SK-N-MC (cell line): ENCODE measurements at regions not wholly inside any gene's neighbourhood (a gene's known extent, or its start where the extent isn't known, plus 50 kb on each side); places are given as distances from the start of the nearest gene placed in this dataset.

Source experiments
- DNase-seq: peaks from one replicate; pipeline ENCODE4 v3.0.0-alpha.2; 2011; ENCODE audit warnings: low read depth, low spot score
- H3K27ac ChIP-seq: fragments of 200-600 bp; sonication (generic); 2 replicates; pipeline ENCODE4 v1.5.1; 2016; ENCODE audit warnings: mixed run types
- H3K36me3 ChIP-seq: fragments of 200-600 bp; sonication (generic); 2 replicates; pipeline ENCODE4 v1.6.1; 2017; ENCODE audit warnings: antibody characterized with exemption, low read length, mixed read lengths; ENCODE audit not compliant: insufficient read depth
- H3K4me3 ChIP-seq: fragments of 200-600 bp; sonication (generic); 2 replicates; pipeline ENCODE4 v1.5.1; 2016
- H3K9ac ChIP-seq: fragments of 200-600 bp; sonication (generic); 2 replicates; pipeline ENCODE4 v1.8.0; 2017; ENCODE audit warnings: mixed run types, mixed read lengths; ENCODE audit not compliant: insufficient read length
- H3K9me3 ChIP-seq: fragments of 200-600 bp; sonication (generic); 2 replicates; pipeline ENCODE4 v1.6.1; 2017; ENCODE audit warnings: low read depth, mild to moderate bottlenecking, antibody characterized with exemption, low read length, moderate library complexity, mixed read lengths
- EZH2 ChIP-seq: fragments of 200-600 bp; sonication (generic); IDR thresholded peaks from one replicate; pipeline ENCODE4 v1.6.1; 2017; ENCODE audit warnings: antibody characterized with exemption
- FOXP2 ChIP-seq: optimal IDR thresholded peaks from 2 replicates; pipeline ENCODE3; 2011; ENCODE audit warnings: mild to moderate bottlenecking, moderate library complexity; ENCODE audit not compliant: insufficient read depth; ENCODE audit errors: extremely low read length, control extremely low read depth
- POLR2AphosphoS5 ChIP-seq: IDR thresholded peaks from 2 replicates; pipeline ENCODE4 v1.6.1; 2012; ENCODE audit warnings: mild to moderate bottlenecking, low read depth, low read length, borderline replicate concordance

- Histone ChIP-seq H3K9me3 (no peaks in the 10 kb centered on the region), H3K36me3 (no peaks in the 10 kb centered on the region), H3K4me3 (no peak overlapping the region), H3K27ac (no peak overlapping the region), H3K9ac (no peak overlapping the region)
- no peak for DNase-seq
- TF ChIP-seq EZH2 (no peak), POLR2AphosphoS5 (no peak), FOXP2 (no peak)
Measured at GRCh38 chr3:31013843-31014242, 119.4 kb upstream of the GADL1 start.

DNA sequence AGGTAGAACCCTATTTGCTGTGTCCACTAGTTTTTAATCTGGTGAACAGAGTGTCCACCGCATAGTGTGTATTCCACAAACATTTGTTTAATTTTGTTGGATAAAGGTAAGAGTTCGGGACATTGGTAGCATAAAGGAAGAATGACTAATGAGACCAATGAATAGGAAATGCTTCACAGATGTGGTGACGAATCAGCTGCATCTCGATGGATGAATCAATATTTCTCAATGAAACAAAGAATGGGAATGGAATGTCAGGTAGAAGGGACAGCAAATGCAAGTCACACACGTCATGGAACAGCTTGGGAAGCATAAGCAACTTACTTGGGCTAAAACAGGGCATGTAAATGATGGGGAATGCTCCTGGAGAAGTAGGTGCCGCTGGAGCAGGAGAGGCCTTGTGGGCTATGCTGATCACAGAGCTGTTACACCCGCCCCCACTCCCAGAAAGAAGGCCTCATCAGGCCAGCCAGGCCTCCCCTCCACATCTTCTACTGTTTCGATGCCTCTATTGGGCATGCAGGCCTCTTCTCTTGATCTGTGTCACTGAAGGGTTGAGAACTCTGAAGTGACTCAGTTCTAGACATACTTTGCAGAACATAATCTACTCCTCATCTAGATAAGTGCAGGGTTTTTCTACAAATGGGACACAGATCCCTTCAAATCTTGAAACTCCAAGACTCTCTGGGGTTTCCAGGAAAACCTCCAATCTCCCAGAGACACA lies 120.0 kb upstream of the GADL1 start:
- no peaks in the 10 kb centered on the region for H3K9me3 ChIP-seq
- DNase-seq: no peak
- H3K4me3 ChIP-seq: no peak overlapping the region
- no peak overlapping the region for H3K27ac ChIP-seq
- TF ChIP-seq EZH2: no peak
- no peak for TF ChIP-seq FOXP2
- no peak for TF ChIP-seq POLR2AphosphoS5
- no peak overlapping the region for H3K9ac ChIP-seq
- H3K36me3 ChIP-seq: no peaks in the 10 kb centered on the region

- H3K36me3 ChIP-seq: no peaks in the 10 kb centered on the region
- no peak overlapping the region for H3K27ac ChIP-seq
- no peak for DNase-seq
- no peaks in the 10 kb centered on the region for H3K9me3 ChIP-seq
- no peak overlapping the region for H3K4me3 ChIP-seq
- no peak overlapping the region for H3K9ac ChIP-seq
- no peak for TF ChIP-seq POLR2AphosphoS5
- no peak for TF ChIP-seq EZH2
- TF ChIP-seq FOXP2: no peak
Measured at GRCh38 chr3:31016196-31016595, 121.7 kb upstream of the GADL1 start.

DNA sequence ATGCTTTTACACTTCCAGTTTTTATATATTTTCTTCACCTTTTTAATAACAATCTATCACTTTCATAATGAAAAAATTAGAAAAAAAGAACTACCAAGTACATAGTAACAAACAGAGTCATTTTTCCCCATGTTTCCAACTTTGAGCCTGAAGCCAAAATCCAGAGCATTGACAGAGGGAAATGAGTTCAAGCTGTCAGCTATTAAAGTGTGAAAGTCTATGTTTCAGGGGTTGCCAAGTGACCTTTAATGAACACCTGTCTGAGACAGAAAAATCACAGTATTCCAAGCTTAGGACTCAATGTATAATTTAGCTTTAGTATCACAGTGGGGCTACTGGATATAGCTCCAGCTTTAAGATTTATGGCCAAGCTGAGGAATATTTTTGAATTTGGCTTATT lies 128.3 kb upstream of the GADL1 start:
- no peak overlapping the region for H3K4me3 ChIP-seq
- no peak overlapping the region for H3K9ac ChIP-seq
- no peak overlapping the region for H3K27ac ChIP-seq
- no peaks in the 10 kb centered on the region for H3K36me3 ChIP-seq
- H3K9me3 ChIP-seq: no peaks in the 10 kb centered on the region
- no peak for TF ChIP-seq POLR2AphosphoS5
- no peak for DNase-seq

DNA sequence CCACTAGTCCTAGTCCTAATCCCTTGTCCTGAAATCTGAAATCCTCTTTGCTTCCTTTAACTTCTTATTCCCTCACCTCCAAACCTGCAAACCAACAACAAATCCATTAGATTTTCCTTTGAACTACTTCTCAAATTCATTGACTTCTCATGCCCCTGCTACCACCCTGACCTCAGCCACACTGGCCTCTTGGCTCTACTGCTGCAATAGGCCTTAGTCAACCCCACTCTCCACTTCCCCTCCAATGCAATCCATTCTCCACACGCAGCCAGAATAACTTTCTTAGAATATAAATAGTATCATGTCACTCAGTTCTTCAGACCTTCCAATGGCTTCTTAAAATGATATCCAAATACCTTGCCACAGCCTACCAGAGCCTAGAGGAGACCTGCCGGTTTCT lies 131.1 kb upstream of the GADL1 start:
- no peaks in the 10 kb centered on the region for H3K9me3 ChIP-seq
- DNase-seq: no peak
- no peaks in the 10 kb centered on the region for H3K36me3 ChIP-seq
- H3K27ac ChIP-seq: no peak overlapping the region
- H3K9ac ChIP-seq: no peak overlapping the region
- H3K4me3 ChIP-seq: no peak overlapping the region
- TF ChIP-seq EZH2: no peak
- TF ChIP-seq FOXP2: no peak
- no peak for TF ChIP-seq POLR2AphosphoS5

- no peak for TF ChIP-seq EZH2
- TF ChIP-seq FOXP2: no peak
- TF ChIP-seq POLR2AphosphoS5: no peak
- no peak for DNase-seq
- H3K9me3 ChIP-seq: no peaks in the 10 kb centered on the region
Measured at GRCh38 chr3:31027191-31027761, 132.8 kb upstream of the GADL1 start.

GRCh38 chr3:31027914-31028313 lies 133.5 kb upstream of the GADL1 start:
- H3K9me3 ChIP-seq: no peaks in the 10 kb centered on the region
- H3K27ac ChIP-seq: no peak overlapping the region
- TF ChIP-seq EZH2: no peak
- TF ChIP-seq FOXP2: no peak
- no peak for TF ChIP-seq POLR2AphosphoS5
- H3K4me3 ChIP-seq: no peak overlapping the region
- no peaks in the 10 kb centered on the region for H3K36me3 ChIP-seq
- no peak for DNase-seq
- no peak overlapping the region for H3K9ac ChIP-seq

More at GRCh38 chr3:31027191-31027761, 132.8 kb upstream of the GADL1 start:
- Histone ChIP-seq H3K4me3 (no peak overlapping the region), H3K36me3 (no peaks in the 10 kb centered on the region), H3K9ac (no peak overlapping the region), H3K27ac (no peak overlapping the region)

GRCh38 chr3:31028766-31029165 lies 134.3 kb upstream of the GADL1 start:
- Histone ChIP-seq H3K27ac (no peak overlapping the region), H3K36me3 (no peaks in the 10 kb centered on the region), H3K4me3 (no peak overlapping the region), H3K9me3 (no peaks in the 10 kb centered on the region), H3K9ac (no peak overlapping the region)
- DNase-seq: no peak
- TF ChIP-seq POLR2AphosphoS5 (no peak), EZH2 (no peak), FOXP2 (no peak)

GRCh38 chr3:31029706-31030105 lies 135.2 kb upstream of the GADL1 start:
- TF ChIP-seq EZH2 (no peak), FOXP2 (no peak), POLR2AphosphoS5 (no peak)
- Histone ChIP-seq H3K27ac (no peak overlapping the region), H3K36me3 (no peaks in the 10 kb centered on the region), H3K4me3 (no peak overlapping the region), H3K9ac (no peak overlapping the region), H3K9me3 (no peaks in the 10 kb centered on the region)
- no peak for DNase-seq
